Erythroblast (primary cell): ENCODE measurements at regions not wholly inside any gene's neighbourhood (a gene's known extent, or its start where the extent isn't known, plus 50 kb on each side); places are given as distances from the start of the nearest gene placed in this dataset.
A peak's percentile ranks its signal among the peaks of the same experiment; 100 is the strongest.

ENCODE experiments used
- DNase-seq, 2 experiments: peaks; one replicate each; lab custom pipeline; 2025; lab: John Stamatoyannopoulos, UW
- GATA1 ChIP-seq: IDR thresholded peaks from 2 replicates; pipeline ENCODE4 v1.6.1; 2011; ENCODE audit warnings: low read depth, mild to moderate bottlenecking, control low read depth, low read length, moderate library complexity
- POLR2A ChIP-seq: IDR thresholded peaks from 2 replicates; pipeline ENCODE4 v1.6.1; 2011; ENCODE audit warnings: mild to moderate bottlenecking, low read length

GRCh38 chr11:24225501-24225900 is 271.4 kb upstream of the LUZP2 start:
- no peak for DNase-seq
- no peak for TF ChIP-seq POLR2A
- no peak for TF ChIP-seq GATA1

- TF ChIP-seq GATA1 = no peak
- TF ChIP-seq POLR2A = no peak
- no peak for DNase-seq
Observed at GRCh38 chr11:24226606-24227005, 270.2 kb upstream of the LUZP2 start.

GRCh38 chr11:24233041-24233440 is 263.8 kb upstream of the LUZP2 start:
- no peak for TF ChIP-seq GATA1
- no peak for TF ChIP-seq POLR2A
- DNase-seq = no peak

GRCh38 chr11:24234822-24235508 is 261.9 kb upstream of the LUZP2 start:
- no peak for TF ChIP-seq GATA1
- TF ChIP-seq POLR2A = no peak
- DNase-seq = peak; percentile 1 to 53

- DNase-seq = no peak
Observed at GRCh38 chr11:24238771-24239645, 257.8 kb upstream of the LUZP2 start.

GRCh38 chr11:24239930-24240329 is 256.9 kb upstream of the LUZP2 start:
- no peak for TF ChIP-seq POLR2A
- TF ChIP-seq GATA1 = no peak
- no peak for DNase-seq

More at GRCh38 chr11:24238771-24239645, 257.8 kb upstream of the LUZP2 start:
- TF ChIP-seq GATA1 (no peak), POLR2A (no peak)

GRCh38 chr11:24240496-24241175 is 256.2 kb upstream of the LUZP2 start:
- no peak for DNase-seq
- TF ChIP-seq GATA1 (no peak), POLR2A (no peak)

GRCh38 chr11:24246715-24247114 is 250.1 kb upstream of the LUZP2 start:
- TF ChIP-seq POLR2A = no peak
- no peak for TF ChIP-seq GATA1
- DNase-seq = no peak

- DNase-seq = no peak
Observed at GRCh38 chr11:24247846-24248245, 249.0 kb upstream of the LUZP2 start.

GRCh38 chr11:24249921-24250320 is 246.9 kb upstream of the LUZP2 start:
- no peak for TF ChIP-seq POLR2A
- TF ChIP-seq GATA1 = no peak
- no peak for DNase-seq

More at GRCh38 chr11:24247846-24248245, 249.0 kb upstream of the LUZP2 start:
- no peak for TF ChIP-seq POLR2A
- TF ChIP-seq GATA1 = no peak

- DNase-seq = no peak
- TF ChIP-seq GATA1 (no peak), POLR2A (no peak)
Observed at GRCh38 chr11:24253237-24253760, 243.6 kb upstream of the LUZP2 start.

GRCh38 chr11:24264868-24265267 is 232.0 kb upstream of the LUZP2 start:
- TF ChIP-seq POLR2A = no peak
- no peak for TF ChIP-seq GATA1
- no peak for DNase-seq

GRCh38 chr11:24267014-24267413 is 229.8 kb upstream of the LUZP2 start:
- TF ChIP-seq GATA1 = no peak
- TF ChIP-seq POLR2A = no peak
- no peak for DNase-seq
